Ecto neural progenitor cell (in vitro differentiated cells): ENCODE measurements at regions not wholly inside any gene's neighbourhood (a gene's known extent, or its start where the extent isn't known, plus 50 kb on each side); places are given as distances from the start of the nearest gene placed in this dataset.
"Not testable (repeated sequence)": the region's sequence is repeated elsewhere in the genome, so short reads cannot be mapped to it uniquely, and the experiment has no call there.

Source experiments
- DNase-seq: peaks from one replicate; pipeline ENCODE4 v3.0.0-alpha.2; 2018; ENCODE audit warnings: low spot score

DNA sequence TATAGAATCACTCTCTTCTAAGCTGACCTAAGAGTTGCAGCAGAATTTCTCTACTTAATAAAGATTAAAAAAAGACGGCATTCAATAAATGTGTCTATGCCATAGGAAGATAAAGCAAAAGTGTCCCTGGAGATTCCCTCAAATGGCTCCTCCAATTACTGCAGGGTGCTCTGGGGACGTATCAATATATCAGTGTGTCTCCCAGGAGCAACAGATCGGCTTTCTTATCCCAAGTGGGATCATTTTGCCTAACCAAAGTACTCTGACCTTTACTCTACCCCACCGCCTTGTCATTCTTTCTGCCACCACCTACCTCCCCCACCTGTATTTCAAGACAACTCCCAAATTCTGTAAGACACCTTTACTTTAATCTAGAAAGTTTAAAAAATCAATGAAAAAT is 202.0 kb upstream of the SEMA3C start:
- no peak for DNase-seq

DNA sequence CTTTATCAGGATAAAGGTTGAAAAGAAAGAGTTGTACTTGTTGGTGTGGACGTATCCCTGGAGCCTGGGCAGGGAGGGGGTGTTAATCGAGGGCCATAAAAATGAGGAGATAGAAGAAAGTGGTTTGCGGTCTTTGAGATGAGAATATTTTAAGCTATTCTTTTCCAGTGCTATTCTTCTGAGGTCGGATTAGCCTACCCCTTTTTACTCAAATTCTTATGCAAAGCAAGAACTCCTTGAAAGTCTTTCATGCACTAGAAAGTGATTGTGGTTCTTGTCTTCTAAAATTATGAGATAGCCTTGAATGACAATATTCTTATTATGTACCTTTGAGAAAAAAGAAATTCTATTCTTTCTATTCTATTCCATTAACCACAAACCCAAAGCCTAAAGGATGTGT is 201.3 kb upstream of the SEMA3C start:
- DNase-seq, result no peak

DNA sequence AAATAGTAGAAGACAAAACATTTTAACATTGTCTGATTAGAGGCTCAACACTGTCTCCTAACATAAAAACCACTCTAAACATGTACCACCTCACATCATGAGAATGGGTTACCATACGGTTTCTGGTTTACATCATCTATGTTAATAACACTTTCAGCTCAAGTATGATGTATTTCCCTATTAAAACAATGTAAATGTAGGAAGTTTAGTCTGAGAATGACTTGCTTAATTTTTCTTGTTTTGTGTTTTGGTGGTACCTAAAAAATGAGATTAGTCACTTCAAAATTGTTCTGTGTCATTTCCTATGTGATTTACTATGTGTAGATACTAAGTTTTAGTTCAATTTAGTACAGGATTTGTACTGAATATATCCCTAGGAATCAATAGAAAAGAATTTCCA is 195.8 kb upstream of the SEMA3C start:
- DNase-seq, result no peak

DNA sequence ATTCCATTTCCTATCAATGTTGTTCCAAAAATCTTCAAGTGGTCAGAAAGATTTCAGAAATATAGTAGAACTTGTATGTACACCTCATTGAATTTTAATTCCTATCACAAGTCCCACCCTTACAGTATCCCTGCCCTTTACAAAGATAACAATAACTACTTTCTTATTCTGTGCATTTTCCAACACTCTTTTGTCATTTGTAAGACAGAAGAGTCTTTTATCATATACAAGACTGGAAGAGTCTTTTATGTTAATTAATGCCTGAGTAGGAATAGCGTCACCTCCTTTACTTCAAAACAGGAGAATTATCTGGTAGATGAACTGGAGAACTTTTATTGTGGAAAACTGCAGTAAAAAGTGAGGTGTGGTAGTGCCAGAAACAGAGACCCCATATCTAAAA is 193.9 kb upstream of the SEMA3C start:
- DNase-seq, result no peak

DNA sequence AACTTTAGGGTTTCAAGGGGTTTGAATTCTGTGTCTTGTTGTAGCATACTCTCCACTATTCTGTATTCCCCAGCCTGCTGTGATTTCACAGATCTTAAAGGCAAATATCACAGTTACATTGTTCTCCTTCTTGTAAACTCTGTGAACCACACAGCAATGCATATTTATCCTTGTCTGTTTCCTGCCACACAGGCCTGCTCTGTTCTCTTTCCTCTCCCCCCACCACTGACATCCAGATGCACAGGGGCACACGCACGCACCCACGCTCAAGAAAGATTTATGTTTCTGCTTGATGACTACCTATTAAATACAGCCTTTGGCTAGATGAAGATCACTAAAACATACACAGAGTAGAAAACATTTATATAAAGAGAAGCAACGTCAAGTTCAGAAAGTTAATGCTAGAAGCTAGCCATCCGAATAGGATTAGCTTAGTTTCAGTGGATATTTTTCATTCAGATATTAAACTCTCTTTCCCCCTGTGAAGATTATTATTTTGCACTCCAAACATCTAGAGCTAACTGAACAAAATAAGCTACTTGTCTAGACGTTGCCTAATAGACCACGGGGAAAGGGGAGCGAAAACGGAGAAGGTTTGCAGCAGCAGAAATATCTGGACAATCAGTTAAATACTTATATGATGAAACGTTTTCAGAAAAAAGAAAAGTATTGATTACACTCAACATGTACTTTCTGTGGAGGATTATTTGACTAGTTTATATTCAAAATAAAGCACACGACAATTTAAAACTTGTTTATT is 193.1 kb upstream of the SEMA3C start:
- no peak for DNase-seq

DNA sequence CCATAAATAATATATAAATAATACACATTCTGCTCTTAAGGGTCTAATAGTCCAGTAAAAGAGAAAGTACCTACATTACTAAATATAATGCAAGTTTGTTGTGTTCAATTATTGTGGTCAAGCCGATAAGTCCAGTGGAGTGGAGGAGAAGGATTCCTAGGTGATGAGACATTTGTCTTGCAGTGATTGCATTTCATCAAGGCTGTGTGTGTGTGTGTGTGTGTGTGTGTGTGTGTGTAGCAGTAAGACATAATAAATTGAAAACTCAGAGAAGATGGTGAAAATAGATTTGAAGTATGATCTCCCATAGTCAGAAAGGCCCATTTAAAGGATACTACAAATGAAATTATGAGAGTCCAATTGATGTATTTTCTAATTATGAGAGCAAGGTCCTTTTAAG is 192.5 kb upstream of the SEMA3C start:
- DNase-seq, result no peak

DNA sequence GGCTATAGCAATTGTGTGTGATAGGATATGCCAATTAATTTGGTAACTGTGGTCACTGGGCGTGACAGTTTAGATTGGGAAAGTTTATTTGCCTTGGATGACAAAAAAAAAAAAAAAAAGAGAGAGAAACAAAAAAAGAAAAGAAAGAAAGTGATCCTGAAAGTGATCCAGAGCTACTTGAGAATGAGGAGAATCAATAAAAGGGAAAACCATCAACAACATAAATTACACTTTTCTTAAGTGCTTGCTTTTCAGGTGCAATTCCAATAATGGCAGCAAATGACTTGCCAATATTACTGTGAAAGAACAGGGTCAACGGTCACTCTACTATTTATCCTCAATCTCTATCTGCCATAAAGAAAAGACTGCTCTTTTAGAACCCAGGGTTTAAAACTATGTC is 191.8 kb upstream of the SEMA3C start:
- no peak for DNase-seq

DNA sequence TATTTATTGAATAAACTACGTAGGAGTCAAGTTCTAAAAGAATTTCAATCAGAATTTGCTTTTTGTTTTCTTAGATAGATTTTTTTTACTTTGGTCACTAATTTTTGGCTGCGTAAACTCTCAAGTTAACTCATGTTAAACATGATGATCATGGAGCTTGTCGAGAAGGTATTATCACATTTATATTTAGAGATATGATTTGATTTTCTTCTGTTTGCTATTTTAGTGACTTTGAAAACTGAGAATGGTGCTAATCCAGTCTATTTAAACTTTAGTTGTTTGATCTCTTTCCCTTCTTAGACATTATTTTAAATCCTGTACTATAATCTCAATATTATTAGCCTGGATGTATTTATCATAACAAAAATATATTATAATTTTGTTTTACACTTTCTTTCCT is 179.4 kb upstream of the SEMA3C start:
- no peak for DNase-seq

DNA sequence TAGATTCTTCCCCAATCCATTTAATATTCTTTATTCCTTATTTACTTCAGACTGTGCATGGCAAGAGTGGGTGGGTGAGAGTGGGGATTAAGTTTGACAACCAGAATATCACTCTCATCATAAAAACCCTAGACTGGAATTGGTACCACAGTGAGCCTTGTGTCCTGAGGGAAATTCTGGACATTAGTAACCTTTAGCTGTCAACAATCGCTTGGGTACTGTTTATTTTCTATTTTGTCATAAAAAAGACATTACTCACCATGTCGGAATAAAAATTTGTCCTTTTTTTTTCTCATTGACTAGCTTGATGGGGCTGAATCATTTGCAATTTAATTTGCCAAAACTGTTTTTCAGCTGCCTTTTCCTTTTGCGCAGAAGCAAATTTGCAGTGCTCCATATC is 176.1 kb upstream of the SEMA3C start:
- no peak for DNase-seq

DNA sequence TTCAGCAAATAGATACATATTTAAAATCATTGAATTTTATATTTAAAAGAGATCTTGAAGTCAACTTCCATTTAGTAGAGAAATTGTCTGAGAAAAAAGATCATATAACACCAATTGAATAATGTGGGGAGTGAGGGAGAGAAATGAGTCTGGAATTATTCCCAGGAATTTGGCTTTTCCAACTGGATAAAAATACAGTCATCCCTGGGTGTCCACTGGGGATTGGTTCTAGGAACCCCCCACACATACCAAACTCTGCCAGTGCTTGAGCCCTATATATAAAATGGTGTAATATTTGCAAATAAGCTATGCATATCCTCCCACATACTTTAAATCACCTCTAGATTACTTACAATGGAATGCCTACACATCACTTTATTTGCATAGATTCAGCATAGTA is 162.8 kb upstream of the SEMA3C start:
- no peak for DNase-seq

DNA sequence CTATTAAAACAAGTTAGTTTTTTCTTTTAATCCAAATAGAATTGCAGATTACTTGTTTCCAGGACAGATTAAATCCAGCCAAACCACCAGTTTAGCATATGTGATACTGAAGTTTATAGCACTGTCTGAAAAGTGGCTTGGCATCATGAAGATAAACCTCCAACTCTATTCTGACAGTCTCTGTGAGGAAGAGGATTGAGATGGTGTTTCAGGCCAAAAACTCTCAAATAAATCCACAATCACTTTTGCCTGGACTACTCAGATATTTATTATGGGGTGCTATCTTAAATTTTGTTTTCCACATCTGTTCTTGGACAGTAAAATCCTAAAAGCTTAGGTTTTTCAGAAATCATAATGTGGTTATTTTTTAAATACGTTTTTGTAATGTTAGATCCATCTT is 161.7 kb upstream of the SEMA3C start:
- no peak for DNase-seq

DNA sequence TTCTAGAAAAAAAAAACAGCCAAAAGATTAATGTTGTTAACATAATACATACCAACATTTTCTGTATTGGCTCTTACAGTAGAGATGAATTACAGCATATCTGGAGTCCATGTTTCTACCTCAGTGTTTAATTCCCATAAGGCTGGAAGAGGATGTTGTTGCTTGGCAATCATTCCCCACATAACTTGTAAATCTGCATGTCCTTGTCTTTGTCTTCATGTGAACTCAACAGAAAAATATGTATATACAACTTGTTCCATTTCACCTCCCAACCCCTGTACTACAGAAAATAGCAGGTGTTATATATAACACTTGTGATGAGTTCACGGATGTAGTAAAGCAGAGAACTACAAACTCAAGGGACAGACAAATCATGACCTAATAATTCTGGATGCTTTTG is 160.9 kb upstream of the SEMA3C start:
- DNase-seq, result no peak

DNA sequence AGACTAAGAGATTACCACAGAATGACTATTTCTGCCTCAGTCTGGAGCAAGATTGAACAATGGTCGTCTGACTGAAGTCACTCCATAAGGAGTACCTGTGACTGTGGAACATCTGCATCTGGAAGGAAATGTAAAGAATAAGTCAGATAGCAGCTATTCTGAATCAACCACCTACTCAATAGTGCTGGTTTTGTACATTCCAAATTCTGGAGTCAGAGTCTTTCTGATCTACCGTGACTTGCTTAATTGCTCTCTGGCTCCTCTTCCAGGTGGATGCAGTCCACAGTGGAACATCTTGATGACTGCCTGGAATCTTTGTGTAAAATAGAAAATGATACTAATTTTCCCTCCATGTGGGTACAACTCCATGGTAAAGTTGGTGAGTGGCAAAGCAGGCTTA is 156.3 kb upstream of the SEMA3C start:
- DNase-seq, result no peak

DNA sequence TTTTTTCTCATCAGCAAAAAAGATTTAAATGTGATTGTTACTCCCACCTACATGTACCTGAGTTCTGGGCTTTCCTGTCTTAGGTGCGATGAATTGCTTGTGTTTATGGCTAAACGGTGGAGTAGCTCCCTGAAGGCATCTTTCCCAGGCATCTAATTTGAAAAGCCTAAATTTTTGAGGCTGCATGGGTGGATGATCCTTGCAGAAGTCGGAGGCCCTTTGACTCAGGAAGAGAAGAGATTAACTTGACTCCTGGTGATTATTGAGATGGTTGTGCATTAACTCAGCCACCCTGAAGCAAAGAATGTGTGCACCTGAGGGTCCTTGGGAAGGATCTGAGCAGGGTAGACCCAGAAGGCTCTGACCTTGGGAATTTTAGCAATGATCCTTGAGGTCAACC is 155.6 kb upstream of the SEMA3C start:
- DNase-seq, result no peak

DNA sequence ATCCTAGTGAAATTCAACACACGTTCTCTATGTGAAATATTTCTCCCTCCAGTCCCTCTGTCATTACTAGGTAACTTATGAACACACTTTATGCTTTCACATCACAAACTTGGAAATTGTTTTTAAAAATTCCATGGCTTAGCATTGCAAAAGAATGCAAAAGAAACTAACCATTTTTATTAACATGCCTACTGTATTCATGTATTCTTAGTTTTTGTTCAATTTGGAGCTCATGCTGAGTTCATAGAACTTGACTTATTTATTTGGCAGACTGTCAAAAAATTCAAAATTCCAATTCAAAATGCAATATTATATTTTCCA is 155.0 kb upstream of the SEMA3C start:
- no peak for DNase-seq

DNA sequence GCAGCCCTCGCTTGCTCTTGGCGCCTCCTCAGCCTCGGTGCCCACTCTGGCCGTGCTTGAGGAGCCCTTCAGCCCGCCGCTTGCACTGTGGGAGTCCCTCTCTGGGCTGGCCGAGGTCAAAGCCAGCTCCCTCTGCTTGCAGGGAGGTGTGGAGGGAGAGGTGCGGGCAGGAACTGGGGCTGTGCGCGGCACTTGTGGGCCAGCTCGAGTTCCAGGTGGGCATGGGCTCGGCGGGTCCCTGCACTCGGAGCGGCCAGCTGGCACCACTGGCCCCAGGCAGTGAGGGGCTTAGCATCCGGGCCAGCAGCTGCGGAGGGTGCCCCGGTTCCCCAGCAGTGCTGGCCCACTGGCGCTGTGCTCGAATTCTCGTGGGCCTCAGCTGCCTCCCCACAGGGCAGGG is 152.1 kb upstream of the SEMA3C start:
- no peak for DNase-seq

DNA sequence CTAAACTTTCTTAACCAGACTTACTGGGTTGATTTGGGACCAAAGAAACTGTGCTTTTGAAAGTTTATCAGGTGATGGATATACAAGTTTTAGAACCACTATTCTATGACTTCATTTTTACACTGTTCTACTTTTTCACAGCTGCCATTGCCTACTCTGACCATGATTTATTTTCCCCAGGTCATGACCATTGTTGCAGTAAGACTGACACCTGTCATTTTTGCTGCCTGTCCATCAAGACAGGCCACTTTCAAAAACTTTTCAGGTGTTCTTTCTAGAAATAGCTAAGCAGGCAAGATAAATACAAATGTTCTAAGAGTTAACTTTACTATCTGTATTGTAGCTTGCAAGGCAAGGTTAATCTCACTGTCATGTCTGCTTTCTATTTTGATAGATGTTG is 147.9 kb upstream of the SEMA3C start:
- DNase-seq, result no peak

DNA sequence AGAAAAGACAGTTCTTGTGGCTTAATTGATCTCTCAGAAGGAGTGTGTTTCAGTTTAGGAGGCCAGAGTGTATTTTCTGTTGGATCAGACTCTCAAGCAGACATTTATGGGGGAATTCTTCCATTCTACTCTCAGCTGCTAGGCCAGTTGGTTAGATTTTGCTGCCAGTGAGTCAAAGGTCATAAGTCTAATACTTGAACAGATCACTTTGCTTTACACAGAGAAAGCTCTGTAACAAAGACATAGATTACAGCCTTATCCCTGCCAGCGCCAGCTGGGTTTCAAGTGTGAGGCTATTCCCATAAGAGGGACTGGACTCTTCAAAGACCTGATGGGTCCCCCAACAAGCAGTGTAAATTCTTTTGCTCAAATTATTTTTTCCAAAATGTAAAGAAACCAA is 145.6 kb upstream of the SEMA3C start:
- no peak for DNase-seq

DNA sequence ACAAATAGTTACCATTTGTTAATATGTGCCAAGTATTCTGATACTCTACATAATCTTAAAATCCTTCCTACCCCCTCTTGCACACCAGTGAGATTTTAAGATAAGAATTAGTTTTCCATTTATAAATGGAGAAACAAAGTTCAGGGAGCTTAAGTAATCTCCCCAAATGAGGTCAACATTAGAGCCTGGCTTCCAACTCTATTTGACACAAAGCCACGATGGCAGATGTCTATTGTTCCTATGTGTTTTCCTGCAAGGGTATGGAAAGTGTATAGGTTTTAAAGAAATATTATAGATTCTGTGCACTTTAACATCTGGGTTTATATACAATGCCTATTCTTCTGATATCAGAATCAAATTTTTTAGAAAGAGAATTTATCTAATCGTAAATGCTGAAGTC is 143.9 kb upstream of the SEMA3C start:
- no peak for DNase-seq

DNA sequence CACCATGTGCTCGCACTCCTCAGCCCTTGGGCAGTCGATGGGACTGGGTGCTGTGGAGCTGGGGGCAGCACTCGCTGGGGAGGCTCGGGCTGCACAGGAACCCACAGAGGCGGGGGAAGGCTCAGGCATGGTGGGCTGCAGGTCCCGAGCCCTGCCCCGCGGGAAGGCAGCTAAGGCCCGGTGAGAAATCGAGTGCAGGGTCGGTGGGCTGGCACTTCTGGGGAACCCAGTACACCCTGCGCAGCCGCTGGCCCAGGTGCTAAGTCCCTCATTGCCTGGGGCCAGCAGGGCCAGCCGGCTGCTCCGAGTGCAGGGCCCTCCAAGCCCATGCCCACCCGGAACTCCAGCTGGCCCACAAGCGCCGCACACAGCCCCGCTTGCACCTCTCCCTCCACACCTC is 138.6 kb upstream of the SEMA3C start:
- DNase-seq, result not testable (repeated sequence)

DNA sequence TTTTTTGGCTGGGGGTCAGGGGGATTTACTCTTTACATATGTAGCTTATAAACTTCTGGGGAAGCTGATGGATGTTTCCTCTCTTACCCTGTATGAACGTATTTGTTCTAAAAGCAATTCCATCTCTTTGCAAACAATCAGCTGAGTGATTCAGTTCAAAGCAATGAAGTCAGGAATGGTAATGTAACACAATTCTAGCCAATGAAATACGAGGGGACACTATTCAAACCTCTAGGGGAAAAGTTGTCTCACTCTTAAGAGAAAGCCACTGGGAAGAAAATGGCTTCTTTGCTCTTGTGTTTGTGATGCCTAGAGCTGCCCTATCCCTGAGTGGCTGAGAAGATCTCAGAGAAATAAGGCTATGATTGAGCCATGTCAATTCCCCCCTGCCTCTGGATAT is 134.8 kb upstream of the SEMA3C start:
- no peak for DNase-seq

DNA sequence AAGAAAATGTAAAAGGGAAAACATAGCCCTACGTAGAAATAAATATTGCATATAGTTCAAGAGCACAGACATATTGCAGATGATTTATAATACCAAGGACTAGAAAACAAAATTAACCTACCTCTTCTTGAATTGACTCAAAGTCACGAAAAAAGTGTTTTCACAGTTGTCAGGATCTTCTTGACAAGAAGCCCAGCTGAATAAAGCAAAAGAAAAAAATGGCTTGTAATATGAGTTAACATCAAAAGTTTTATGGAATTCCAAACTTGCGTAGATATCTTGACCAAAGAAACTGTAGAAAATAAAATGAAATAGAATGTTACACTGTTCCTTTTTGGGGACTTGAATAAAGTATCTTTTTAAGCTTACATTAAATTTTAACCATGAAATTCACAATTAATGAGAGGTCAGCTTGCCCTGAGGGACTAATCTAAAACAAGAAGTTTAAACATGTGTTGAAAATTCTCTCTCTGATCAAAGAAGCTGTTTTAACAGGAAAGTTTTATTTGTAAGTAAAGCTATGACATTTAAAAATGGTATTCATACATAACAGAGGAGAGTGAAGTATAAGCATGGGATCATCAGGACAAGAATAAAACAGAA is 133.1 kb upstream of the SEMA3C start:
- no peak for DNase-seq

DNA sequence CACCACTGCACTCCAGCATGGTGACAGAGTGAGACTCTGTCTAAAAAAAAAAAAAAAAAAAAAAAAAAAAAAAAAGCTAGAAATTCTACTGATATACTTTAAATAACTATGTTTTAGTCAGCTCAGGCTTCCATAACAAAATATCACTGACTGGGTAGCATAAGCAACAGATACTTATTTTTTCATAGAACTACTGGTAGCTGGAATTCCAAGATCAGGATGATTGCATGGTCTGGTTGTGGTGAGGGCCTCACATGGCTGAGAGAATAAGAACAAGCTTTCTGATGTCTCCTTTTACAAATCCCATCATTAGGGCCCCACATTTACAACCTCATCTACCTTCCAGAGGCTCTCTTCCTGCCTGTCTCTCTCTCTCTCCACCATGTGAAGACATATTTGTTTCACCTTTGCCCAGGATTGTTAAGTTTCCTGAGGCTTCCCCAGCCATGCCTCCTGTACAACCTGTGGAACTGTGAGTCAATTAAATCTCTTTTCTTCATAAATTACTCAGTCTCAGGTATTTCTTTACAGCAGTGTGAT is 126.7 kb upstream of the SEMA3C start:
- no peak for DNase-seq

DNA sequence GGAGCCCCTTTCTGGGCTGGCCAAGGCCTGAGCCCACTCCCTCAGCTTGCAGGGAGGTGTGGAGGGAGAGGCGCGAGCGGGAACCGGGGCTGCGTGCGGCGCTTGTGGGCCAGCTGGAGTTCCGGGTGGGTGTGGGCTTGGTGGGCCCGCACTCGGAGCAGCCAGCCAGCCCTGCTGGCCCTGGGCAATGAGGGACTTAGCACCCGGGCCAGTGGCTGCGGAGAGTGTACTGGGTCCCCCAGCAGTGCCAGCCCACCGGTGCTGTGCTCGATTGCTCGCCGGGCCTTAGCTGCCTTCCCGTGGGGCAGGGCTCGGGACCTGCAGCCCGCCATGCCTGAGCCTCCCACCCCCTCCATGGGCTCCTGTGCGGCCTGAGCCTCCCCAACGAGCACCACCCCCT is 123.8 kb upstream of the SEMA3C start:
- not testable (repeated sequence) for DNase-seq
